ENCODE measurements at regions not wholly inside any gene's neighbourhood (a gene's known extent, or its start where the extent isn't known, plus 50 kb on each side); places are given as distances from the start of the nearest gene placed in this dataset.
"Not testable (repeated sequence)": the region's sequence is repeated elsewhere in the genome, so short reads cannot be mapped to it uniquely, and the experiment has no call there.

- no peak for DNase-seq
These were observed 82.4 kb upstream of the CCND2 start for GRCh38 chr12:4191149-4191548.

GRCh38 chr12:4190366-4191063 lies 83.0 kb upstream of the CCND2 start:
- DNase-seq: no peak

- DNase-seq: no peak
These were observed 83.8 kb upstream of the CCND2 start for GRCh38 chr12:4189721-4190120.

GRCh38 chr12:4187916-4188315 lies 85.6 kb upstream of the CCND2 start:
- no peak for DNase-seq

GRCh38 chr12:4187315-4187714 lies 86.2 kb upstream of the CCND2 start:
- DNase-seq: not testable (repeated sequence)

- DNase-seq: no peak
These were observed 95.0 kb upstream of the CCND2 start for GRCh38 chr12:4178424-4179170.

- DNase-seq: no peak
These were observed 96.3 kb upstream of the CCND2 start for GRCh38 chr12:4177262-4177661.

GRCh38 chr12:4176168-4176567 lies 97.4 kb upstream of the CCND2 start:
- no peak for DNase-seq

GRCh38 chr12:4174417-4174816 lies 99.1 kb upstream of the CCND2 start:
- no peak for DNase-seq

GRCh38 chr12:4172999-4173398 lies 100.6 kb upstream of the CCND2 start:
- DNase-seq: no peak

- DNase-seq: no peak
These were observed 101.8 kb upstream of the CCND2 start for GRCh38 chr12:4171742-4172141.

GRCh38 chr12:4169959-4170358 lies 103.6 kb upstream of the CCND2 start:
- DNase-seq: peak; percentile 25

- DNase-seq: no peak
These were observed 104.0 kb upstream of the CCND2 start for GRCh38 chr12:4169531-4169930.

- DNase-seq: no peak
These were observed 105.5 kb upstream of the CCND2 start for GRCh38 chr12:4168036-4168435.

GRCh38 chr12:4164559-4165558 lies 108.7 kb upstream of the CCND2 start:
- peak; percentile 62 for DNase-seq

GRCh38 chr12:4164188-4164558 lies 109.4 kb upstream of the CCND2 start:
- no peak for DNase-seq

GRCh38 chr12:4161718-4162117 lies 111.8 kb upstream of the CCND2 start:
- no peak for DNase-seq

GRCh38 chr12:4160314-4161040 lies 113.1 kb upstream of the CCND2 start:
- no peak for DNase-seq

- DNase-seq: no peak
These were observed 113.7 kb upstream of the CCND2 start for GRCh38 chr12:4159851-4160250.

GRCh38 chr12:4158306-4158705 lies 115.3 kb upstream of the CCND2 start:
- DNase-seq: no peak

GRCh38 chr12:4157122-4157521 lies 116.4 kb upstream of the CCND2 start:
- no peak for DNase-seq

- DNase-seq: no peak
These were observed 117.2 kb upstream of the CCND2 start for GRCh38 chr12:4156317-4156716.
